ENCODE measurements at regions not wholly inside any gene's neighbourhood (a gene's known extent, or its start where the extent isn't known, plus 50 kb on each side); places are given as distances from the start of the nearest gene placed in this dataset.

GRCh38 chr10:62633976-62634375 is 170.5 kb upstream of the ADO start:
- no peak for ATAC-seq

- ATAC-seq: no peak
Measured at GRCh38 chr10:62634576-62634975, 169.9 kb upstream of the ADO start.

DNA sequence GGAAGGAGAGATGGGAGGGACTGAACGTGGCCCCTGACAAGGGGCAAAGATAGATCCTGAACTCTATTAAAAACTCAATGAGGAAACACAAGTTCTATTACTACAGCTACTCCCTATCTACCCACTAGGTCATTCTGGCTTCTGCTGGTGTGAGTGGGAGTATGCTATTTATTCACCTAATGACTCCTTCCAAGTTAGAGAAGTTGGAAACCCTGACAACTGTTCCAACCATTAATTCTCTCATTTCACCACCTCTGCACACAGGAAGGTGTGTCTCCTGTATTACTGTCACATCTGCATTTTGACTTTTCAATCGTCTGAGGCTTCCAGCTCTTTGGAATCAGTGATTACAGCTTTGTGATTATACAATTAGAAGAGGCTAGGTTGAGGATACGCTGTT is 169.4 kb upstream of the ADO start:
- ATAC-seq: no peak

DNA sequence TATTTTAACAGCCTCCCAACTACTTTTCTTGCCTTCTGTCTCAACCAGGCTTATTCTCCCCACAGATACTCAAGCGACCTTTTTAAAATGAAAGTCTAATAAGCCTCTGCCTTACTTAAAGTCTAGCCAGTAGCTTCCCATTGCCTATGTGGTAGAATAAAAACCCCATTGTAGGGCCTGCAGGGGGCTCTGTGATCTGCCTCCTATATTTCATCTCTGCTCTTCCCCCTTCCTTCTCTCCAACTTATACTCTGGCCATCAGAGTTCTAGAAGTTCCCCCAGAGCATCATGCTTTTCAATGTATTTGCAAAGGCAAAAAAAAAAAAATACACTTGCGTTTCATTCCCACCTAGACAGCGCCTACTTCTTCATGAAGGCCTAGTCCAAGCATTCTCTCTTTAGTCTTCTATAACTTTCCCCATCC is 167.7 kb upstream of the ADO start:
- ATAC-seq: no peak

GRCh38 chr10:62637249-62638061 is 167.1 kb upstream of the ADO start:
- ATAC-seq: peak; percentile 90 to 91

- ATAC-seq: peak; percentile 3 to 15
Measured at GRCh38 chr10:62638062-62638477, 166.4 kb upstream of the ADO start.

- no peak for ATAC-seq
Measured at GRCh38 chr10:62639144-62639543, 165.4 kb upstream of the ADO start.

- no peak for ATAC-seq
Measured at GRCh38 chr10:62640411-62640810, 164.1 kb upstream of the ADO start.

GRCh38 chr10:62643606-62644587 is 160.6 kb upstream of the ADO start:
- ATAC-seq: peak in 1 of 2 donors; percentile 21

DNA sequence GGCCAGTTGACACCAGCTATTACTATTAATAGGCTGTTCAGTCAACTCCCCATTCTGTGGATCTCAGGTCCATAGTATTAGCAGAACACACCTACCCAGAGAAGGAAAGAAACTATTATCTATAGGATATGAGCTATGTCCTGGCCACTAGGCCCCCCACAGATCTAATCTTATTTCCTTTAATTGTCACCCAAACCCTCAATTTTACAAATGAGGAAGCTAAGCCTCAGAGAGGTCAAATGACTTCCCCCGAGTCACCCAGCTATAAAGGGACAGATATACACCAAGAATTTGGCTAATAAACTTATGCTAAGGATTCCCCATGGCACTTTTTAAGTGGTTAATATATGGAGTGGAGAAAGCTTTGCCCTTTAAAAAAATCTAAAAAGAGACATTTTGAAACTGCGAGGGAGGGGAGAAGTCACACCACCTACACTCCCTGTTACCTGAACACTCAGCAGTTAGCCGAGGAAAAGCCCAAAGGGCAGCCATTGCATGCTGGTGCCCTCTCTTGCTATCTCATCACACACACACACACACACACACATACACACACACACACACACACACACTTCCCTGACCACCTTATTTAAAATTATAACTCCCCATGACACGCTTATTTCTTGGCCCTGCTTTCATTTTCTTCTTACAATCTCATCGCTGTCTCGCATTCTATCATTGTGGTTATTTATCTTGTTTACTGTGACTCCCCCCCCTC is 157.0 kb upstream of the ADO start:
- ATAC-seq: peak; percentile 66

DNA sequence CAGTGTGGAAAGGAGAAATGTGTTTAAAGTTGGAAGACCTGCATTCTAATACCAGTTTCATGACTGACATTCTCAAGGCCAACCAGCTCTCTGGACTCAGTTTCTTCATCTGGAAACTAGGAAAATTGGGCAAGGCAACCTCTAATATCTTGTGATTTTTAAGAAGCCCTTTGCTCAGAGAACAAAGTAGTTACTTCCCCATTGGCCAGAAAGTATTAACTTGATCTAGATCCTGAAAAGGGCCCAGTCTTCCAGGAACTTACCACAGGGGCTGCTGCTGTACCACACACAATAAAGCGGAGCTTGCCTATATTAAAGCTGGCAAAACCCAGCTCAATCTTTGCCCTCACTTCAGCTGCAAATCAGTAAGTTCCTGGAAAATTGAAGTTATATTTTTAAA is 155.6 kb upstream of the ADO start:
- ATAC-seq: no peak

- no peak for ATAC-seq
Measured at GRCh38 chr10:62650411-62650810, 154.1 kb upstream of the ADO start.

GRCh38 chr10:62651341-62651740 is 153.2 kb upstream of the ADO start:
- ATAC-seq: no peak

GRCh38 chr10:62652114-62652513 is 152.4 kb upstream of the ADO start:
- no peak for ATAC-seq

- ATAC-seq: no peak
Measured at GRCh38 chr10:62652564-62652963, 152.0 kb upstream of the ADO start.

GRCh38 chr10:62653254-62653653 is 151.3 kb upstream of the ADO start:
- ATAC-seq: no peak

DNA sequence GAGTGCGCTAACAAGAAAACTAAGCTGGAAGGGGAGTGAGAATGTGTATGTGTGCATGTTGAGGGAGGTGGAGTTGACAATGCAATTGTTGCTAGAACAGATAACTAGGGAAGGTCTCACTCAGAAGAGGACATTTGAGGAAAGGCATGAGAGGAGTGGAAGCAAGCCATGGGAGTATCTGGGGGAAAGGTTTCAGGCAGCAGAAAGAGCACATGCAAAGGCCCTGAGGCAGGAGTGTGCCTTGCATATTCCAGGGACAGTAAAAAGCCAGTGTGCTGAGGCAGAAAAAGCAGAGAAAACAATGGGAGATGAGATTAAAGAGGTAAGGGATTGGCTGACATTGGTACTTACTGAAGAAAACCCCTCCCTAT is 149.6 kb upstream of the ADO start:
- ATAC-seq: no peak

DNA sequence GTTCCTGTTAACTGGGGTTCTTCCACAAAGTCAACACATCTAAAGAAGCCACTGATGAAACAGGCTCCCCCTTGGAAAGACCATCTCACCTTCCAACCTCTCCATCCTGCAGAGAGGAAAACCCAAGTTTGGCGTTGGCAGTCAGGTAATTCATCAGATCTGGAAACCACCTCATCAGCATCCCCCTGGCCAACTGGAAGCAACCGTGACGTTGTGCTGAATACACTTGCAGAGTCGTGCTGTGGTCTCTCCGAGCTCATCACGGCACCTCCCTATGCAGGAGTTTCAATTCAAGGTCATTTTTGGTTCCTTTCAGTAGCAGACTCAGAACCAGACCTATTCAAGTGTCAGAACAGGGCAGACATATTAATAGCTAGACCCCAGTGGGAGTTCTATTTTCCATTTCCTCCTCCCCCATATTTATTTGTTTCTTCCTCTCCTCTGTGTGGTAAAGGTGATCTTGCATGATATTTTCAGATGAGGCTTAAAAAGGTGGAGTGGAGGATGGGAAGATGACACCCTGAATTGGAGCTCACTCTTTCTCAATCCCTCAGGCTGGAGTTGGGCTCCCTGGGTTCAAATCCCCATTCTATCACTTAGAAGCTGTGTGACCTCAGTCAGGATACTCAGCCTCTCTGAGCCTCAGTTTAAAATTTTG is 149.1 kb upstream of the ADO start:
- ATAC-seq: peak; percentile 81 to 90

DNA sequence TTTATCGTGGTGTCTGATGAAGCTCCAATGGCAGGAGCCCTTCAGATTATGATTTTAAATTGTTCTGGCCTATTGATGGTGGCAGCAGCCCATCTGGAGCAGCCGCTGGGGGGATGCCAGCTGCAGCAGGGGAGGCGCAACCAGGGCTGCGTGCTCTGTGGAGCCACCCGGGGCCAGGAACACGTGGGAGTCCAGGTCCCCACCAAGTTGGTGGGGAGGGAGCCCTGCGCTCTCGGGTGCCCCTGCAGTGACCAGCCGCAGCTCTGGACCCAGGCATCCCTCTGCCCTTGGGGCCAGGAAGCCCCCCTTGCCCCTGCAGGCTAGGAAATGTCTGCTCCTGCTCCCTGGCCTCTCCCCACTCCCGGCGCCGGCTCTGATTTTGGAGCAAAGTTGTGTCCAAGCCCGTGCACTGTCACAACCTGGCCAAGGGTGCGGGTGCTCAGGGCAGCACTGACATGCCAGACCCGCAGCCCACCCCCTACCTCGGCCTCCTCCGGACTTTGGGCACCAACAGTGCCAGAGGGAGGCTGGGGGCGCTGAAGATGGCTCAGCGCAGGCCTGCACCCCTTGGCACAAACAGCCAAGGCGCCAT is 147.2 kb upstream of the ADO start:
- no peak for ATAC-seq

- no peak for ATAC-seq
Measured at GRCh38 chr10:62658516-62658915, 146.0 kb upstream of the ADO start.

DNA sequence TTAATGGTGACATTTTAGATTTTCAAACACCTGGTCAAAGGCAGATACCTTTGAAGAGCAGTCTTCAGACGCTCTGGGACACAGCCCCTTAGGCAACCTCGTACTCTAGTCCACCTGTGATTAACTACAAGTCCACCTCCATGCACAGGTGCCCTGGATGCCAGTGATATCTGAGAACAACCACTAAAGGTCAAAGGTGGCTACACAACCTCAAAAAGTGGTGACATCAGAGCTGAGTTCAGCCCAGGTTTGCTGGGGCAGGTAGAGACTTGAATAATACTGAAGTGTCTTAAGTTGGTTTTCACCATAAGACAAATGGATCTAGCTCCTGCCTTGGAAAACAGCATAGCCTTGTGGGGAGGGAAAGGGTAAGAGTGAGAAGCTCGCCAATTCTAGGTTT is 143.4 kb upstream of the ADO start:
- no peak for ATAC-seq

DNA sequence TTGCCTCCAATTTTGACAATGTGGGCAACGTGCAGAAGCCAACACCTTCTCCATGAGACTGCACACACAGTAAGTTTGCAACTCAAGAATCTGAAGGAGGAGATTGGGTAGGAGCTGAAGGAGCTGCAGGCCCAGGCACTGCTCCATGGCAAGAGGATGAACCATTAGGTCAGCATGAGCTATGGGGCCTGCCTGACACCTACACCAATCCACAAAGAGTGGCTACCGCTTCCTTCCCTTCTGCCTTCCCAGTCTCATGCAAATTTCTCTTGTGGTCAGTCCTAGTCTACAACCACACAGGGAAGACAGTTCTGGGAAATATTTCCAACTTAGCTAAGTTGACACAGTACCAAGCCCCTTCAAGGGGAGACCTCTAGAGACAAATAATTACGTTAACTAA is 142.0 kb upstream of the ADO start:
- no peak for ATAC-seq

All from activated CD4-positive, CD25-positive, alpha-beta regulatory T cell treated with anti-CD3 and anti-CD28 coated beads, Interleukin-2, amount 50 U/mL, for 24 hours (primary cell).